ENCODE measurements at regions not wholly inside any gene's neighbourhood (a gene's known extent, or its start where the extent isn't known, plus 50 kb on each side); places are given as distances from the start of the nearest gene placed in this dataset.

DNA sequence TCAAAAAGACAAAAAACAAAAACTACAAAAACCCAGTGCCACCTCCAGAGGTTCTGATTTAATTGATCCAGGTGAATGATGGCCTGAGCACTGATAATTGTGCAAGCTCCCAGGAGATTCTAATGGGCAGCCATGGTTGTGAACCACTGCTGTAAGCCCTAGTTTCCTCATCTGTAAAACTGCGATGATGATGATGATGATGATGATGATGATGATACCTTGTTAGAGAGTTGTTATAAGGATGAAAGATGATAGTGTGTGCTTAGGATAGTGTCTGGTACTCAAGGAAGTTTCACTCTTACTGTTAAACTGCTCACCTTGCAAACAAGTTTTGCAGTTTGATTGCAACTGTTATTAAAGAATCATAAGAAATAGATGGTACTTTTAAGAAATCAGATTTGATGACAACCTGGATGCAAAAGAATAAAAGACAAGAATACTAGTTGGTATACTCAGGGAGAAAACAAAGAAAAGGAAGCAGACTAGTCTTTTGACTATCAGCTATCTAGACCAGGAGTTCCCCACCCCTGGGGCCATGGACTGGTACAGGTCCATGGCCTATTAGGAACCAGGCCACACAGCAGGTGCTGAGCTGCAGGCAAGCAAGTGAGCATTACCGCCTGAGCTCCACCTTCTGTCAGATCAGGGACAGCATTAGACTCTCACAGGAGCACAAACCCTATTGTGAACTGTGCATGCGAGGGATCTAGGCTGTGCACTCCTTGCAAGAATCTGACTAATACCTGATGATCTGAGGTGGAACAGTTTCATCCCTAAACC is 98.0 kb downstream of the OR2K2 start:
- no peak overlapping the region for H3K27ac ChIP-seq
- H3K4me1 ChIP-seq, result no peaks in the 10 kb centered on the region
- H3K4me3 ChIP-seq, result no peak overlapping the region
- H3K36me3 ChIP-seq, result no peaks in the 10 kb centered on the region
- no peak for TF ChIP-seq POLR2A (IDR thresholded peaks at IDR 0.05)
- TF ChIP-seq, protein P1, sequence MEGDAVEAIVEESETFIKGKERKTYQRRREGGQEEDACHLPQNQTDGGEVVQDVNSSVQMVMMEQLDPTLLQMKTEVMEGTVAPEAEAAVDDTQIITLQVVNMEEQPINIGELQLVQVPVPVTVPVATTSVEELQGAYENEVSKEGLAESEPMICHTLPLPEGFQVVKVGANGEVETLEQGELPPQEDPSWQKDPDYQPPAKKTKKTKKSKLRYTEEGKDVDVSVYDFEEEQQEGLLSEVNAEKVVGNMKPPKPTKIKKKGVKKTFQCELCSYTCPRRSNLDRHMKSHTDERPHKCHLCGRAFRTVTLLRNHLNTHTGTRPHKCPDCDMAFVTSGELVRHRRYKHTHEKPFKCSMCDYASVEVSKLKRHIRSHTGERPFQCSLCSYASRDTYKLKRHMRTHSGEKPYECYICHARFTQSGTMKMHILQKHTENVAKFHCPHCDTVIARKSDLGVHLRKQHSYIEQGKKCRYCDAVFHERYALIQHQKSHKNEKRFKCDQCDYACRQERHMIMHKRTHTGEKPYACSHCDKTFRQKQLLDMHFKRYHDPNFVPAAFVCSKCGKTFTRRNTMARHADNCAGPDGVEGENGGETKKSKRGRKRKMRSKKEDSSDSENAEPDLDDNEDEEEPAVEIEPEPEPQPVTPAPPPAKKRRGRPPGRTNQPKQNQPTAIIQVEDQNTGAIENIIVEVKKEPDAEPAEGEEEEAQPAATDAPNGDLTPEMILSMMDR (IDR thresholded peaks at IDR 0.05), result no peak
- intact Hi-C loops (cut with DNase I; ENCODE audit: low total_unique reads), result no loop called here
- H3K27me3 ChIP-seq, result no peaks in the 10 kb centered on the region
- no peak for DNase-seq
- H3K9me3 ChIP-seq, result no peaks in the 10 kb centered on the region

DNA sequence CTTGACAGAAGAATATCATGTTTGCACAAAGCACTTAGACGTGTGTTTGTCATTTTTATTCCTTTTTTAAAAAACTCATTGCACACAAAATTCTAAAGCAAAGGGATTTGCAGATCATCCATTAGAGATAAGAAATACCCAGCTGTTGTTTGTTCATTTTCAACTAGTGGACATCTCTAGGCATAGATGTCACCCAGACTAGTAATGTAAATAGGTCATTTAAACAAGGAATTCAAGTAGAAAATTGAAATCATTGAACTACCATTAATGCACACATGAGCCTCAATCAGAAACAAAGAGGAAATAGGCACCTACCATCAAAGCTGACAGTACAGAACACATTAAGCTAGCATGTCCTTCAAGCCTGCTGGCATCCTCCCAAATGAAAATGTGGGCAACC is 107.3 kb downstream of the OR2K2 start:
- H3K36me3 ChIP-seq, result no peaks in the 10 kb centered on the region
- H3K4me1 ChIP-seq, result no peaks in the 10 kb centered on the region
- TF ChIP-seq, protein P1 (IDR thresholded peaks at IDR 0.05), result no peak
- no peak overlapping the region for H3K4me3 ChIP-seq
- no peak overlapping the region for H3K27ac ChIP-seq
- H3K9me3 ChIP-seq, result no peaks in the 10 kb centered on the region
- no peaks in the 10 kb centered on the region for H3K27me3 ChIP-seq
- intact Hi-C loops (cut with DNase I; ENCODE audit: low total_unique reads), result no loop called here
- no peak for DNase-seq

DNA sequence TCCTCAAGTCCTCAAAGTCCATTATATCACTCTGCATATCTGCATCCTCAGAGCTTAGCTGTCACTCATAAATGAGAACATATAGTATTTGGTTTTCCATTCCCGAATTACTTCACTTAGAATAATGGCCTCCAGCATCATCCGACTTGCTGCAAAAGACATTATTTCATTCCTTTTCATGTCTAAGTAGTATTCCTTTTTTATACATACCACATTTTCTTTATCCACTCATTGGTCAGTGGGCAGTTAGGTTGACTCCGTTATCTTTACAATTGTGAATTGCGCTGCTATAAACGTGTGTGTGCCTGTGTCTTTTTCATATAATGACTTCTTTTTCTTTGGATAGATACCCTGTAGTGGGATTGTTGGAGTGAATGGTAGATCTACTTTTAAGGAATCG is 117.2 kb downstream of the OR2K2 start:
- no peak overlapping the region for H3K27ac ChIP-seq
- DNase-seq, result no peak
- TF ChIP-seq POLR2A (IDR thresholded peaks at IDR 0.05), result no peak
- TF ChIP-seq, protein P1 (IDR thresholded peaks at IDR 0.05), result no peak
- no peaks in the 10 kb centered on the region for H3K4me1 ChIP-seq
- H3K36me3 ChIP-seq, result no peaks in the 10 kb centered on the region
- H3K9me3 ChIP-seq, result no peaks in the 10 kb centered on the region
- no peaks in the 10 kb centered on the region for H3K27me3 ChIP-seq
- intact Hi-C loops (cut with DNase I; ENCODE audit: low total_unique reads), result no loop called here
- no peak overlapping the region for H3K4me3 ChIP-seq

DNA sequence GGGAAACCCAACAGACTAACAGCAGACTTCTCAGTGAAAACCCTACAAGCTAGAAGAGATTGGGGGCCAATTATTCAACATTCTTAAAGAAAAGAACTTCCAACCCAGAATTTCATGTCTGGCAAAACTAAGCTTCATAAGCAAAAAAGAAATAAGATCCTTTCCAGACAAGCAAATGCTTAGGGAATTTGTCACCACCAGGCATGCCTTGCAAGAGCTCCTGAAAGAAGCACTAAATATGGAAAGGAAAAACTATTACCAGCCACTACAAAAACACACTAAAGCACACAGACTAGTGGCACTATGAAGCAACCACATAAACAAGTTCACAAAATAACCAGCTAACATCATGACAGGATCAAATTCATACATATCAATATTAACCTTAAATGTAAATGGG is 131.1 kb downstream of the OR2K2 start:
- no peak for DNase-seq
- intact Hi-C loops (cut with DNase I; ENCODE audit: low total_unique reads), result no loop called here
- Histone ChIP-seq H3K4me3 (no peak overlapping the region), H3K9me3 (no peaks in the 10 kb centered on the region), H3K36me3 (no peaks in the 10 kb centered on the region), H3K27ac (no peak overlapping the region), H3K27me3 (no peaks in the 10 kb centered on the region), H3K4me1 (no peaks in the 10 kb centered on the region)
- TF ChIP-seq, protein P1 (IDR thresholded peaks at IDR 0.05), result no peak
- TF ChIP-seq POLR2A (IDR thresholded peaks at IDR 0.05), result no peak

DNA sequence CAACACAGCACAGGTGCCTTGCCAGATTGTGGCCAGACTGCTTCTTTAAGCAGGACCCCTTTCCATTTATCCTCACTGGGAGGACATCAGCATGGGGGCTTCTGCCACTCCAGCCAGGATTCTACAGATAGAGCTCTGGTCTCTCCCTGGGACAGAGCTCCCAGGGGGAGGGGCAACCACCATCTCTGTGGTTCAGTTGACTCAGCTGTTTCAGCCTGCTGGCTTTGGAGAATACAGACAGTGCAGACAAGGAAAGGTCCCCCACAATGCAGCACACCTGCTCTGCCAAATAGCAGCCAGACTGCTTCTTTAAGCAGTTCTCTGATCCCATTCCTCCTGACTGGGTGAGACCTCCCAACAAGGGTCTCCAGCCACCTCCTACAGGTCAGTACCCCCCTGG is 132.8 kb downstream of the OR2K2 start:
- Histone ChIP-seq H3K27me3 (no peaks in the 10 kb centered on the region), H3K27ac (no peak overlapping the region), H3K4me3 (no peak overlapping the region), H3K36me3 (no peaks in the 10 kb centered on the region), H3K9me3 (no peaks in the 10 kb centered on the region), H3K4me1 (no peaks in the 10 kb centered on the region)
- intact Hi-C loops (cut with DNase I; ENCODE audit: low total_unique reads), result no loop called here
- no peak for DNase-seq
- TF ChIP-seq, protein P1 (IDR thresholded peaks at IDR 0.05), result no peak
- TF ChIP-seq POLR2A (IDR thresholded peaks at IDR 0.05), result no peak

All from uterus (tissue), 3 donors.